AG08395 (cell line): ENCODE measurements at regions not wholly inside any gene's neighbourhood (a gene's known extent, or its start where the extent isn't known, plus 50 kb on each side); places are given as distances from the start of the nearest gene placed in this dataset.
A peak's percentile ranks its signal among the peaks of the same experiment; 100 is the strongest.

Experiments
- DNase-seq: peaks from one replicate; pipeline ENCODE4 v3.0.0; 2012; ENCODE audit warnings: mixed read lengths, low spot score

- DNase-seq: no peak
Observed at GRCh38 chr3:22594990-22595389, 608.1 kb upstream of the UBE2E2 start.

GRCh38 chr3:22606461-22606860, 596.7 kb upstream of the UBE2E2 start:
- DNase-seq: no peak

GRCh38 chr3:22606938-22607337, 596.2 kb upstream of the UBE2E2 start:
- no peak for DNase-seq

- no peak for DNase-seq
Observed at GRCh38 chr3:22608093-22608492, 595.0 kb upstream of the UBE2E2 start.

- no peak for DNase-seq
Observed at GRCh38 chr3:22608721-22609120, 594.4 kb upstream of the UBE2E2 start.

- peak; percentile 12 for DNase-seq
Observed at GRCh38 chr3:22609139-22609538, 594.0 kb upstream of the UBE2E2 start.

GRCh38 chr3:22612927-22613326, 590.2 kb upstream of the UBE2E2 start:
- DNase-seq: no peak

- no peak for DNase-seq
Observed at GRCh38 chr3:22615790-22616189, 587.3 kb upstream of the UBE2E2 start.

GRCh38 chr3:22617372-22617771, 585.8 kb upstream of the UBE2E2 start:
- DNase-seq: no peak

- no peak for DNase-seq
Observed at GRCh38 chr3:22620498-22620897, 582.6 kb upstream of the UBE2E2 start.

GRCh38 chr3:22621205-22621809, 581.8 kb upstream of the UBE2E2 start:
- no peak for DNase-seq

- no peak for DNase-seq
Observed at GRCh38 chr3:22627993-22628499, 575.1 kb upstream of the UBE2E2 start.

GRCh38 chr3:22632536-22632935, 570.6 kb upstream of the UBE2E2 start:
- DNase-seq: no peak

GRCh38 chr3:22634433-22634832, 568.7 kb upstream of the UBE2E2 start:
- no peak for DNase-seq

- DNase-seq: no peak
Observed at GRCh38 chr3:22659651-22660475, 543.3 kb upstream of the UBE2E2 start.

GRCh38 chr3:22660606-22661005, 542.5 kb upstream of the UBE2E2 start:
- DNase-seq: no peak

GRCh38 chr3:22661121-22661700, 541.9 kb upstream of the UBE2E2 start:
- no peak for DNase-seq

GRCh38 chr3:22665528-22665927, 537.6 kb upstream of the UBE2E2 start:
- DNase-seq: no peak

GRCh38 chr3:22666736-22667135, 536.4 kb upstream of the UBE2E2 start:
- no peak for DNase-seq

GRCh38 chr3:22671848-22672247, 531.3 kb upstream of the UBE2E2 start:
- no peak for DNase-seq

- DNase-seq: no peak
Observed at GRCh38 chr3:22684739-22685138, 518.4 kb upstream of the UBE2E2 start.

- peak; percentile 9 for DNase-seq
Observed at GRCh38 chr3:22685597-22685996, 517.5 kb upstream of the UBE2E2 start.

GRCh38 chr3:22691407-22691806, 511.7 kb upstream of the UBE2E2 start:
- DNase-seq: no peak
